ENCODE measurements at regions not wholly inside any gene's neighbourhood (a gene's known extent, or its start where the extent isn't known, plus 50 kb on each side); places are given as distances from the start of the nearest gene placed in this dataset.

DNA sequence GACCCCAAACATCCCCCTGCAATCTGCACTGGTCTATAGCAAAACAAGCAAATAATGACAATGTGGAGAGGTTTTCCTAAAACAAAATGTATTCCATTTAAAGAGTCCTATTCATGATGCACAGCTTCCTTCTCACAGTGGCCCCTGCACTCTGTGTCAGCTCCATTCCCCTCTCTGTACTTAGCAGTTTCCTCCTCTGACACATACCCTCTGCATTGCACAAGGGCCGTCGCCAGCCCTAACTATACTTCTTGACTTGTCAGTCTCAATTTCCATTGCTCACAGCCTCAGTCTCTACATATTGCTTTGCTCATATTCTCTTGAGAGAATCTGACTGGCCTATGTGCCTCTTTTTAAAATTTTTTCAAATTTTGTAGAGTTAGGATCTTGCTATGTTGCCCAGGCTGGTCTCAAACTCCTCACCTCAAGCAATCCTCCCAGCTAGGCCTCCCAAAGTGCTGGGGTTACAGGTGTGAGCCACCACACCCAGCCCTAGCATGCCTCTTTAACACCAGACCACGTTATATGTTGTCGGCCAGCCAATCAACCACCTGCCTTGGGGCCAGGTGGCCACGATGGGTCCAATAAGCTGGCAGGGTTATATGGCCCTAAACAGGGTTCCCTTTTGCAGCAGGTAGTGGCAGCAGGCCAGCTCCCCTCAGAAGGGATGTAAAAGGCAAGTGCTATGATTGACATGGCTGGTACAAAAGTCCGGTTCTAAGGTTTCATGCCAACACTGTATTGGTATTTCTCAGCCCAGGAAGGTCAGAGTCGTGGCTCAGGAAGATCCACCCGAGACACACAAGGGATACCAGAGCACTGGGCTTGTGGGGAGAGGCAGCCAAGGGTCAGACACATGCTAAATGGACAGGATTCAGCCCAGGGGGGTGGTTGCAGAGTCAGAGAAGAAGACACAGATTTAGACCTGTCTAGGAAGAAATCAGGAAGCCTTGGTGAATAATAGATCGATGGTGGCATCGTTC is 59.0 kb upstream of the SMAD3 start:
- DNase-seq: no peak

GRCh38 chr15:67009576-67010569 is 55.5 kb upstream of the SMAD3 start:
- DNase-seq: peak; percentile 14

- peak; percentile 59 for DNase-seq
Measured at GRCh38 chr15:67010898-67011616, 54.3 kb upstream of the SMAD3 start.

DNA sequence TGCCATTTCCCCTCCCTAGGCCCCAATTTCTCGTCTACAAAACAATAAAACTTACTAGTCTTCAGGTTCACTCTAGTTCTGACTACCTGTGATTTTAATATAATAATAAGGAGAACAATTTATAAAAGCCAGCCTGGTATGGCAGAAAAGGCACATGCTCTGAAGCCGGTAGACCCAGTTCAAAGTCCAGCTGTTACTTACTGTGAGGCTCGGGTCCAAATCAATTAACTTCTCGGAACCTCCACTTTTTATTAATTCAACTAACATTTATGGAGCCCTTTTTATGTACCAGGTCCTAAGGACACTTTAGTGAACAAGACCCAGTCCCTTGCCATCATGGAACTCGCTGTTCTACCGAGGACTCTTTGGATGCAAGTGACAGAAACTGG is 53.8 kb upstream of the SMAD3 start:
- DNase-seq: no peak

DNA sequence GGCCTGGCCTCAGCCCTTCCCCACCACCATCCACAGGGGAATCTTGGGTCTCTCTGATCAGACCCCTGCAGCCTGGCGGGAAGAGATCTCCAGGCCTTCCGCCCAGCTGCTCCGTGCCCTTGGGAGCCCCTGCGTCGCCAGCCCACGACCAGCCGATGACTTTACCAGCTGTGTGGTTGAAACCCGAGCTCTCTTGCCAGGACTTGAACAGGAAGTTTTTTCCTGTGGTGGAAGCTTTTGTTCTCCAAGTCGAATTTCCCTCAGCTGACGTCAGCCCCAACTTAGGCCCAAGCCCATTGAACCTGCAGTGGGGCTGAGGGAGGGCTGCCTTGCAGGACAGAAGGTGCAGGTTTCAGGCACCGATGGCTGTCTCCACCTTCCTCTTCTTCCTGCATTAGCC is 51.7 kb upstream of the SMAD3 start:
- peak; percentile 53 for DNase-seq
